Liver (tissue), 8 donors: ENCODE measurements at regions not wholly inside any gene's neighbourhood (a gene's known extent, or its start where the extent isn't known, plus 50 kb on each side); places are given as distances from the start of the nearest gene placed in this dataset.

Experiments used
- DNase-seq: peaks from one replicate; pipeline ENCODE4 v3.0.0-alpha.2; 2017; ENCODE audit warnings: low spot score
- H3K27ac ChIP-seq, 2 donors: one replicate each; pipeline ENCODE4 v1.7.0; 2013; ENCODE audit warnings: inconsistent platforms in 2 of 2, low read length in 2 of 2, control low read depth in 1 of 2, low read depth in 1 of 2, mild to moderate bottlenecking in 1 of 2
- H3K27me3 ChIP-seq, 4 donors: one replicate each; pipeline versions ENCODE4 v1.6.1 to v1.7.0; 2013; ENCODE audit warnings: low read length in 3 of 4, inconsistent platforms in 1 of 4, mild to moderate bottlenecking in 1 of 4, moderate library complexity in 1 of 4; ENCODE audit not compliant: control insufficient read depth in 4 of 4, insufficient read depth in 4 of 4
- H3K36me3 ChIP-seq, 4 donors: one replicate each; pipeline versions ENCODE4 v1.6.1 to v1.7.0; 2013; ENCODE audit warnings: low read length in 3 of 4, mild to moderate bottlenecking in 3 of 4, low read depth in 1 of 4, moderate library complexity in 1 of 4; ENCODE audit not compliant: control insufficient read depth in 4 of 4, insufficient read depth in 3 of 4
- H3K4me1 ChIP-seq, 4 donors: one replicate each; pipeline versions ENCODE4 v1.6.1 to v1.7.0; 2013; ENCODE audit warnings: low read length in 3 of 4, mild to moderate bottlenecking in 3 of 4, moderate library complexity in 1 of 4; ENCODE audit not compliant: control insufficient read depth in 4 of 4, insufficient read depth in 4 of 4
- H3K4me3 ChIP-seq, 3 donors: one replicate each; pipeline versions ENCODE4 v1.6.1 to v1.7.0; 2013; ENCODE audit warnings: low read length in 3 of 3, control low read depth in 1 of 3, low read depth in 1 of 3, mild to moderate bottlenecking in 1 of 3
- H3K9ac ChIP-seq, 2 donors: one replicate each; pipeline ENCODE4 v1.7.0; 2013; ENCODE audit warnings: low read length in 2 of 2, mild to moderate bottlenecking in 2 of 2, moderate library complexity in 2 of 2, control low read depth in 1 of 2, low read depth in 1 of 2
- H3K9me3 ChIP-seq, 4 donors: one replicate each; pipeline versions ENCODE4 v1.6.1 to v1.7.0; 2013; ENCODE audit warnings: low read length in 3 of 4; ENCODE audit not compliant: control insufficient read depth in 4 of 4
- ATF3 ChIP-seq: IDR thresholded peaks from 2 replicates; pipeline ENCODE4 v1.6.1; 2016; ENCODE audit warnings: antibody characterized with exemption
- CTCF ChIP-seq: fragments of 150-350 bp; IDR thresholded peaks from 2 replicates; pipeline ENCODE4 v1.5.1; 2017; ENCODE audit warnings: improper control_type of control experiment, low read depth, low read length; ENCODE audit not compliant: missing input control
- FOXA1 ChIP-seq: IDR thresholded peaks from 2 replicates; pipeline ENCODE4 v1.6.1; 2016; ENCODE audit warnings: antibody characterized with exemption
- HNF4G ChIP-seq: IDR thresholded peaks from 2 replicates; pipeline ENCODE4 v1.6.1; 2016; ENCODE audit warnings: antibody characterized with exemption
- JUND ChIP-seq, 2 donors: IDR thresholded peaks; 2 replicates each; pipeline ENCODE4 v1.6.1; 2016; ENCODE audit warnings: antibody characterized with exemption in 2 of 2
- MAX ChIP-seq: IDR thresholded peaks from 2 replicates; pipeline ENCODE4 v1.6.1; 2016; ENCODE audit warnings: antibody characterized with exemption
- NR2F2 ChIP-seq: IDR thresholded peaks from 2 replicates; pipeline ENCODE4 v1.6.1; 2016; ENCODE audit warnings: antibody characterized with exemption
- RAD21 ChIP-seq, 2 donors: IDR thresholded peaks; 2 replicates each; pipeline ENCODE4 v1.6.1; 2016; ENCODE audit warnings: antibody characterized with exemption in 2 of 2, mild to moderate bottlenecking in 2 of 2
- REST ChIP-seq: IDR thresholded peaks from 2 replicates; pipeline ENCODE4 v1.6.1; 2016; ENCODE audit warnings: antibody characterized with exemption, mild to moderate bottlenecking
- RXRA ChIP-seq, 2 donors: IDR thresholded peaks; 2 replicates each; pipeline ENCODE4 v1.6.1; 2017 to 2018; ENCODE audit warnings: antibody characterized with exemption in 2 of 2, mild to moderate bottlenecking in 1 of 2
- SP1 ChIP-seq: IDR thresholded peaks from 2 replicates; pipeline ENCODE4 v1.6.1; 2018; ENCODE audit warnings: antibody characterized with exemption, mild to moderate bottlenecking
- TAF1 ChIP-seq: conservative IDR thresholded peaks from 2 replicates; pipeline ENCODE4 v1.6.1; 2016; ENCODE audit warnings: antibody characterized with exemption, mild to moderate bottlenecking
- ZBTB33 ChIP-seq: IDR thresholded peaks from 2 replicates; pipeline ENCODE4 v1.6.1; 2016; ENCODE audit warnings: antibody characterized with exemption
- WGBS: extraction: QIAGEN DNeasy Blood & Tissue Kit; methylation state at CpG from one replicate; pipeline ENCODE4 v1.1.7; 2013; 5-methylcytosine and 5-hydroxymethylcytosine counted together
- donor health status: healthy.
- donor health status: healthy.
- donor health status: healthy.
- donor health status: healthy.
- donor health status: healthy.

- no peak overlapping the region for H3K9ac ChIP-seq
- DNase-seq: no peak
- 75% methylated on average over 3 of the region's 3 CpGs for WGBS
- H3K9me3 ChIP-seq: no peaks in the 10 kb centered on the region
- no peak overlapping the region for H3K27ac ChIP-seq
- no peaks in the 10 kb centered on the region for H3K36me3 ChIP-seq
- peaks cover 0 to 3% (median 0%) of the 10 kb centered on the region in 4 donors for H3K27me3 ChIP-seq
- no peak overlapping the region for H3K4me3 ChIP-seq
- H3K4me1 ChIP-seq: no peaks in the 10 kb centered on the region
- no peak for TF ChIP-seq JUND (IDR thresholded peaks at IDR 0.05)
- TF ChIP-seq SP1: no peak
- TF ChIP-seq RXRA (IDR thresholded peaks at IDR 0.05): no peak
- TF ChIP-seq MAX: no peak
- no peak for TF ChIP-seq ATF3
- no peak for TF ChIP-seq FOXA1
These were observed 1206.0 kb upstream of the ZEB2 start for GRCh38 chr2:145725876-145726275.

- no peaks in the 10 kb centered on the region for H3K9me3 ChIP-seq
- no peak overlapping the region for H3K4me3 ChIP-seq
- DNase-seq: no peak
- H3K9ac ChIP-seq: no peak overlapping the region
- 47% methylated on average over 1 of the region's 1 CpG for WGBS
- peaks cover 0 to 3% (median 0%) of the 10 kb centered on the region in 4 donors for H3K27me3 ChIP-seq
- H3K36me3 ChIP-seq: no peaks in the 10 kb centered on the region
- no peak for TF ChIP-seq JUND (IDR thresholded peaks at IDR 0.05)
- no peak for TF ChIP-seq ZBTB33
- TF ChIP-seq RXRA (IDR thresholded peaks at IDR 0.05): no peak
- no peak for TF ChIP-seq SP1
- no peak for TF ChIP-seq TAF1
- no peak for TF ChIP-seq RAD21 (IDR thresholded peaks at IDR 0.05)
- no peak for TF ChIP-seq HNF4G
- no peak for TF ChIP-seq REST
- H3K27ac ChIP-seq: no peak overlapping the region
- H3K4me1 ChIP-seq: no peaks in the 10 kb centered on the region
These were observed 1204.5 kb upstream of the ZEB2 start for GRCh38 chr2:145724311-145724898.

GRCh38 chr2:145723872-145724271 is 1204.0 kb upstream of the ZEB2 start:
- Histone ChIP-seq H3K9ac (no peak overlapping the region), H3K9me3 (no peaks in the 10 kb centered on the region), H3K27me3 (peaks cover 0 to 3% (median 0%) of the 10 kb centered on the region in 4 donors), H3K4me1 (no peaks in the 10 kb centered on the region), H3K36me3 (no peaks in the 10 kb centered on the region), H3K4me3 (no peak overlapping the region), H3K27ac (no peak overlapping the region)
- TF ChIP-seq CTCF (no peak), FOXA1 (no peak), NR2F2 (no peak), RXRA (IDR thresholded peaks at IDR 0.05) (no peak), HNF4G (no peak)
- whole genome bisulfite sequencing: 61% methylated on average over 5 of the region's 5 CpGs
- DNase-seq: no peak
